ENCODE measurements at regions not wholly inside any gene's neighbourhood (a gene's known extent, or its start where the extent isn't known, plus 50 kb on each side); places are given as distances from the start of the nearest gene placed in this dataset.
"Not testable (repeated sequence)": the region's sequence is repeated elsewhere in the genome, so short reads cannot be mapped to it uniquely, and the experiment has no call there.

DNA sequence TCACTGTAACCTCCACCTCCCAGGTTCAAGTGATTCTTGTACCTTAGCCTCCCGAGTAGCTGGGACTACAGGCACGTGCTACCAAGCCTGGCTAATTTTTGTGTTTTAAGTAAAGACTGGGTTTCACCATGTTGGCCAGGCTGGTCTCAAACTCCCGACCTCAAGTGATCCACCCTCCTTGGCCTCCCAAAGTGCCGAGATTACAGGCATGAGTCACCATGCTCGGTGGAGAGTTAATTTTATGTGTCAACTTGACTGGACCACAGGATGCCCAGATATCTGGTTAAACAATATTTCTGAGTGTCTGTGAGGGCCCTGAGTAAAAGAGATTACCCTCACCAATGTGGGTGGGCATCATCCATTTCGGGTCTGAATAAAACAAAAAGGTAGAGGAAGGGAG, 80.4 kb upstream of the FREM1 start:
- not testable (repeated sequence) for TF ChIP-seq CTCF (IDR thresholded peaks at IDR 0.05); POLR2AphosphoS5 (IDR thresholded peaks at IDR 0.05; ENCODE audit: low read depth, low read length); SIN3A (IDR thresholded peaks at IDR 0.05; ENCODE audit: borderline replicate concordance, insufficient read depth, low read depth, low read length); REST (IDR thresholded peaks at IDR 0.05; ENCODE audit: insufficient read depth in 1 of 2, low read depth in 2 of 2, low read length in 1 of 2); TCF7L2 (IDR thresholded peaks at IDR 0.05; ENCODE audit: low read depth, low read length)
